Adrenal gland (tissue), 5 donors: ENCODE measurements at regions not wholly inside any gene's neighbourhood (a gene's known extent, or its start where the extent isn't known, plus 50 kb on each side); places are given as distances from the start of the nearest gene placed in this dataset.

Source experiments
- CTCF ChIP-seq, 6 experiments: fragments of 450-650 bp in 4 of 6; fragments of 200-600 bp in 2 of 6; sonication (generic) in 1 of 6; IDR thresholded peaks; 1 replicate in 5 of 6; 2 replicates in 1 of 6; pipeline versions ENCODE4 v1.5.1 to v1.8.0; 2016 to 2021; ENCODE audit warnings: antibody characterized with exemption in 6 of 6, mild to moderate bottlenecking in 2 of 6, moderate library complexity in 1 of 6
- POLR2A ChIP-seq, 2 donors: fragments of 450-650 bp; IDR thresholded peaks; one replicate each; pipeline ENCODE4 v1.6.1; 2017; ENCODE audit warnings: antibody characterized with exemption in 2 of 2, mild to moderate bottlenecking in 2 of 2, moderate library complexity in 1 of 2
- donor health status: DM: no; HTN: no; CAD: no.

GRCh38 chr15:81604713-81605112 is 230.7 kb upstream of the TMC3 start:
- TF ChIP-seq CTCF (IDR thresholded peaks at IDR 0.05) (no peak), POLR2A (IDR thresholded peaks at IDR 0.05) (no peak)
